IMR-90 (cell line): ENCODE measurements at regions not wholly inside any gene's neighbourhood (a gene's known extent, or its start where the extent isn't known, plus 50 kb on each side); places are given as distances from the start of the nearest gene placed in this dataset.

Experiments used
- ATAC-seq: fragments of 200-7000 bp; cut with Tn5 transposase; 2 replicates; pipeline ENCODE4 v1.9.1; 2020; ENCODE audit warnings: low read depth, mild to moderate bottlenecking, moderate library complexity
- BruUV-seq: library from RNA; stranded (reverse); fragments of 400-500 nt; replicated peaks from 2 replicates; lab custom pipeline; 2021; lab: Mats Ljungman, UMichigan
- CTCF ChIA-PET: fragments of 300-600 bp; formaldehyde crosslinking; extraction: SDS; loops from one replicate; lab custom pipeline; 2021; ENCODE audit warnings: antibody characterized with exemption; lab: Yijun Ruan, JAX
- POLR2A ChIA-PET: fragments of 300-600 bp; sonication (Branson Sonifier 250); formaldehyde crosslinking; loops from one replicate; lab custom pipeline; 2022; ENCODE audit warnings: antibody characterized with exemption; ENCODE audit not compliant: unreplicated experiment; lab: Charles Lee
- DNase-seq: peaks from one replicate; pipeline ENCODE4 v3.0.0; 2013
- H2AFZ ChIP-seq: replicated peaks from 2 replicates; pipeline ENCODE3; 2013; ENCODE audit warnings: low read length, mild to moderate bottlenecking; ENCODE audit not compliant: poor library complexity
- H2AK5ac ChIP-seq: 2 replicates; pipeline ENCODE4 v1.6.1; 2013; ENCODE audit warnings: low read depth, low read length, inconsistent platforms
- H2AK9ac ChIP-seq: replicated peaks from 2 replicates; pipeline ENCODE3; 2013; ENCODE audit warnings: mild to moderate bottlenecking, low read depth, low read length, moderate library complexity; ENCODE audit not compliant: poor library complexity
- H2BK120ac ChIP-seq: 2 replicates; pipeline ENCODE4 v1.6.1; 2013; ENCODE audit warnings: low read depth, low read length, inconsistent platforms
- H2BK15ac ChIP-seq: 3 replicates; pipeline ENCODE4 v1.6.1; 2013; ENCODE audit warnings: low read depth, low read length, inconsistent platforms
- H2BK20ac ChIP-seq: 2 replicates; pipeline ENCODE4 v1.6.1; 2013; ENCODE audit warnings: low read depth, mild to moderate bottlenecking, inconsistent platforms, low read length, moderate library complexity
- H2BK5ac ChIP-seq: 2 replicates; pipeline ENCODE4 v1.6.1; 2013; ENCODE audit warnings: mild to moderate bottlenecking, low read depth, low read length, inconsistent platforms; ENCODE audit not compliant: poor library complexity, severe bottlenecking
- H3K14ac ChIP-seq: replicated peaks from 2 replicates; pipeline ENCODE4 v1.6.1; 2013; ENCODE audit warnings: low read depth, low read length, inconsistent platforms
- H3K18ac ChIP-seq: 2 replicates; pipeline ENCODE4 v1.6.1; 2013; ENCODE audit warnings: low read depth, low read length, control low read depth
- H3K23ac ChIP-seq: 2 replicates; pipeline ENCODE4 v1.6.1; 2013; ENCODE audit warnings: low read depth, low read length, inconsistent platforms
- H3K27ac ChIP-seq: 2 replicates; pipeline ENCODE4 v1.5.1; 2013; ENCODE audit warnings: mild to moderate bottlenecking, control low read depth, low read length; ENCODE audit not compliant: insufficient read depth
- H3K27me3 ChIP-seq: 2 replicates; pipeline ENCODE4 v1.6.1; 2013; ENCODE audit warnings: low read length; ENCODE audit not compliant: control insufficient read depth, insufficient read depth
- H3K36me3 ChIP-seq: 2 replicates; pipeline ENCODE4 v1.6.1; 2013; ENCODE audit warnings: low read length, mixed read lengths; ENCODE audit not compliant: control insufficient read depth, insufficient read depth
- H3K4ac ChIP-seq: 2 replicates; pipeline ENCODE4 v1.6.1; 2013; ENCODE audit warnings: low read depth, low read length, inconsistent platforms
- H3K4me1 ChIP-seq: 2 replicates; pipeline ENCODE4 v1.6.1; 2013; ENCODE audit warnings: low read length, mixed read lengths; ENCODE audit not compliant: control insufficient read depth, insufficient read depth
- H3K4me2 ChIP-seq: 2 replicates; pipeline ENCODE4 v1.6.1; 2013; ENCODE audit warnings: low read depth, mild to moderate bottlenecking, control low read depth, low read length, moderate library complexity
- H3K4me3 ChIP-seq: 2 replicates; pipeline ENCODE4 v1.5.1; 2013; ENCODE audit warnings: low read depth, mild to moderate bottlenecking, control low read depth, low read length, moderate library complexity; ENCODE audit not compliant: insufficient read depth
- H3K56ac ChIP-seq: 2 replicates; pipeline ENCODE4 v1.6.1; 2013; ENCODE audit warnings: low read length, inconsistent platforms; ENCODE audit not compliant: insufficient read depth; ENCODE audit errors: extremely low read depth
- H3K79me1 ChIP-seq, 2 experiments: 2 replicates each; pipeline ENCODE4 v1.6.1; 2013; ENCODE audit warnings: low read length in 2 of 2, inconsistent platforms in 1 of 2, low read depth in 1 of 2
- H3K9ac ChIP-seq: 2 replicates; pipeline ENCODE4 v1.6.1; 2013; ENCODE audit warnings: low read depth, low read length, control low read depth
- H3K9me1 ChIP-seq: 2 replicates; pipeline ENCODE4 v1.6.1; 2013; ENCODE audit warnings: low read length, inconsistent platforms; ENCODE audit not compliant: insufficient read depth
- H3K9me3 ChIP-seq: 2 replicates; pipeline ENCODE4 v1.6.1; 2013; ENCODE audit warnings: low read length; ENCODE audit not compliant: control insufficient read depth, insufficient read depth
- H4K20me1 ChIP-seq: 2 replicates; pipeline ENCODE4 v1.6.1; 2013; ENCODE audit warnings: low read length, inconsistent platforms; ENCODE audit not compliant: insufficient read depth
- H4K5ac ChIP-seq: 2 replicates; pipeline ENCODE4 v1.6.1; 2013; ENCODE audit warnings: mild to moderate bottlenecking, low read depth, low read length, control low read depth
- H4K8ac ChIP-seq, 2 experiments: 2 replicates each; pipeline ENCODE4 v1.6.1; 2013; ENCODE audit warnings: low read depth in 2 of 2, low read length in 2 of 2, control low read depth in 1 of 2, inconsistent platforms in 1 of 2
- H4K91ac ChIP-seq: 2 replicates; pipeline ENCODE4 v1.6.1; 2013; ENCODE audit warnings: low read depth, low read length, inconsistent platforms; ENCODE audit not compliant: insufficient read depth
- CEBPB ChIP-seq: IDR thresholded peaks from 2 replicates; pipeline ENCODE4 v1.6.1; 2012; ENCODE audit warnings: low read depth, low read length, improper control_type of control experiment
- CHD1 ChIP-seq: IDR thresholded peaks from 2 replicates; pipeline ENCODE4 v1.6.1; 2012; ENCODE audit warnings: low read depth, low read length, improper control_type of control experiment
- FOS ChIP-seq: fragments of 150-350 bp; IDR thresholded peaks from 2 replicates; pipeline ENCODE4 v1.6.1; 2016; ENCODE audit warnings: low read depth, low read length
- MXI1 ChIP-seq: IDR thresholded peaks from 2 replicates; pipeline ENCODE4 v1.6.1; 2012; ENCODE audit warnings: low read depth, mild to moderate bottlenecking, low read length, moderate library complexity, borderline replicate concordance
- NFE2L2 ChIP-seq: fragments of 150-350 bp; IDR thresholded peaks from 2 replicates; pipeline ENCODE4 v1.6.1; 2016; ENCODE audit warnings: low read depth, mild to moderate bottlenecking, low read length
- RAD21 ChIP-seq: IDR thresholded peaks from 2 replicates; pipeline ENCODE4 v1.6.1; 2012; ENCODE audit warnings: low read length, improper control_type of control experiment
- WGBS, 2 experiments: methylation state at CpG; one replicate each; pipeline versions ENCODE4 v1.1.5 to v1.1.7; 2013; ENCODE audit warnings: missing lambda C conversion rate in 2 of 2; ENCODE audit not compliant: insufficient read length in 1 of 2; ENCODE audit errors: extremely low coverage in 2 of 2; 5-methylcytosine and 5-hydroxymethylcytosine counted together
- dilution Hi-C: fragments of 300-500 bp; cut with HindIII; formaldehyde crosslinking; loops from one replicate; pipeline ENCODE4 v1.14.3; 2018; ENCODE audit warnings: low sequenced_read_pairs; ENCODE audit not compliant: unreplicated experiment
- in situ Hi-C: fragments of 300-500 bp; cut with MboI; formaldehyde crosslinking; loops from 3 replicates; pipeline ENCODE4 v1.14.3; 2019; ENCODE audit warnings: low sequenced_read_pairs, inconsistent platforms, mixed read lengths
- intact Hi-C: fragments of 100-400 bp; cut with micrococcal nuclease; formaldehyde crosslinking; loops from 2 replicates; pipeline ENCODE4 v1.10.0; 2022
- TF ChIP-seq, protein P1 (sequence below): fragments of 150-350 bp; IDR thresholded peaks from 2 replicates; pipeline ENCODE4 v1.6.1; 2016; ENCODE audit warnings: low read depth, mild to moderate bottlenecking, low read length, moderate library complexity, borderline replicate concordance

DNA sequence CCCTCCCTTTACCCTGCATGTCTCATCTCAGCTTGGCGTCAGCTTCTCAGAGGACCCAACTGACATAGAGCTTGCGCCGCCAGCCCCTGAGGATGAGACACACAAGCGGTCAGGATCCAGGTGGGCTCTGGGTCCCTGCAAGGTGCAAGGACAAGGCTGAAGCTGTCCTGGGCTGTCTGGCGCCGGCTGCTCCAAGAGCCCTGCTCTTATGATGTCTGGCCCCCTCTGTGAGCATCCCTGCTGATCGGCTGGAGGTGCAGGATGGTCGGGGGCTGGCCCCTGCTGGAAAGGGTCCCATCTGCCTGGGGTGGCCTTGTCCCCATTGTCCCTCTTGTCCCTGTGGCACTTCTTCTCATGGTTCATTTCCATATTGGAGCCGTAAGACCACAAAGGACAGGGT, 479.0 kb downstream of the NPHP4 start:
- Histone ChIP-seq H3K9me1 (no peaks in the 10 kb centered on the region), H2BK120ac (no peak overlapping the region), H3K4me2 (no peak overlapping the region), H4K91ac (no peak overlapping the region), H3K4me1 (no peaks in the 10 kb centered on the region), H3K36me3 (no peaks in the 10 kb centered on the region), H3K27ac (no peak overlapping the region), H2BK15ac (no peak overlapping the region), H3K79me1 (no peaks in the 10 kb centered on the region), H2AK9ac (no peak overlapping the region), H4K5ac (no peak overlapping the region), H3K56ac (no peak overlapping the region), H3K27me3 (no peaks in the 10 kb centered on the region), H2BK20ac (no peak overlapping the region), H3K4ac (no peak overlapping the region), H4K20me1 (no peaks in the 10 kb centered on the region), H2AFZ (no peak overlapping the region), H3K14ac (no peak overlapping the region), H2BK5ac (no peak overlapping the region), H3K9me3 (no peaks in the 10 kb centered on the region), H2AK5ac (no peak overlapping the region), H3K18ac (no peak overlapping the region), H3K4me3 (no peak overlapping the region), H3K9ac (no peak overlapping the region), H3K23ac (no peak overlapping the region), H4K8ac (no peak overlapping the region)
- dilution Hi-C loops = no loop called here
- no peak for ATAC-seq
- no TSS peak for BruUV-seq
- CTCF ChIA-PET = no interaction called here
- intact Hi-C loops = no loop called here
- POLR2A ChIA-PET = no interaction called here
- WGBS, 2 experiments = 86% methylated on average over 8 of the region's 9 CpGs; no CpG with 5 or more reads in 1 of the 2 experiments
- no peak for DNase-seq
- in situ Hi-C loops = loop anchor here (5.0 to 25.0 kb wide), 2 partner anchors 404 to 824 kb away; no protein-coding TSS in a partner anchor
- TF ChIP-seq CEBPB (no peak), NFE2L2 (no peak), FOS (no peak), CHD1 (no peak), MXI1 (no peak), RAD21 (no peak)
- TF ChIP-seq, protein P1, sequence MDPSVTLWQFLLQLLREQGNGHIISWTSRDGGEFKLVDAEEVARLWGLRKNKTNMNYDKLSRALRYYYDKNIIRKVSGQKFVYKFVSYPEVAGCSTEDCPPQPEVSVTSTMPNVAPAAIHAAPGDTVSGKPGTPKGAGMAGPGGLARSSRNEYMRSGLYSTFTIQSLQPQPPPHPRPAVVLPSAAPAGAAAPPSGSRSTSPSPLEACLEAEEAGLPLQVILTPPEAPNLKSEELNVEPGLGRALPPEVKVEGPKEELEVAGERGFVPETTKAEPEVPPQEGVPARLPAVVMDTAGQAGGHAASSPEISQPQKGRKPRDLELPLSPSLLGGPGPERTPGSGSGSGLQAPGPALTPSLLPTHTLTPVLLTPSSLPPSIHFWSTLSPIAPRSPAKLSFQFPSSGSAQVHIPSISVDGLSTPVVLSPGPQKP = no peak
